ENCODE measurements at regions not wholly inside any gene's neighbourhood (a gene's known extent, or its start where the extent isn't known, plus 50 kb on each side); places are given as distances from the start of the nearest gene placed in this dataset.

- H3K9me3 ChIP-seq = no peaks in the 10 kb centered on the region
- no peaks in the 10 kb centered on the region for H3K36me3 ChIP-seq
- H3K4me1 ChIP-seq = no peaks in the 10 kb centered on the region
- H3K27me3 ChIP-seq = no peaks in the 10 kb centered on the region
- no peak for TF ChIP-seq CTCF (IDR thresholded peaks at IDR 0.05)
- no peak for TF ChIP-seq POLR2A (IDR thresholded peaks at IDR 0.05)
- no peak overlapping the region for H3K4me3 ChIP-seq
- 10 to 16% methylated on average over 1 of the region's 1 CpG for WGBS, 2 donors
- intact Hi-C loops (cut with DNase I) = no loop called here
- no peak overlapping the region for H3K27ac ChIP-seq
- no peak for DNase-seq
Measured at GRCh38 chr2:163312713-163313112, 423.1 kb downstream of the FIGN start.

- no peak for DNase-seq
- H3K36me3 ChIP-seq = no peaks in the 10 kb centered on the region
- no peaks in the 10 kb centered on the region for H3K27me3 ChIP-seq
- TF ChIP-seq CTCF (IDR thresholded peaks at IDR 0.05) (no peak), POLR2A (IDR thresholded peaks at IDR 0.05) (no peak)
- no peaks in the 10 kb centered on the region for H3K4me1 ChIP-seq
- no peak overlapping the region for H3K4me3 ChIP-seq
- no peak overlapping the region for H3K27ac ChIP-seq
- intact Hi-C loops (cut with DNase I) = no loop called here
- WGBS, 2 donors = 60 to 80% methylated on average over 2 of the region's 4 CpGs
- peaks cover 0 to 8% (median 0%) of the 10 kb centered on the region in 3 donors for H3K9me3 ChIP-seq
Measured at GRCh38 chr2:163306647-163307046, 429.2 kb downstream of the FIGN start.

DNA sequence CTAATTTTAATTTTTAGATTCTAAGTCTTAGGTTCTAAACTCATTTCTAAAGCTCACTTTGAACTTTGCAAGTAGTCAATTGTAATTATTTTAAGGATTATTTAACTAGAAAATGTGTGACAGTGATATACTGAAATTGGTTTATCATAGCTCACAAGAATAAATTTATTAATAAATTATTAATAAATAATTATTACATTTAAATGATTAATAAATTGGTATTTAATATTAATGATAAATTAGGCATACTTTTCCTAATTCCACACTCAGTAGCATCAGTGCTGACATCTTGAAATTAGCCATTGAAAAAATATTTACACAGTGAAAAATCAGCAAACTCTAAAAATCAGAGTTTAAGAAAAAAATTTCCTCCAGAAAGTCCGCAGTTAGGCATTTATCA is 433.7 kb downstream of the FIGN start:
- intact Hi-C loops (cut with DNase I) = no loop called here

GRCh38 chr2:163291790-163292189 is 444.0 kb downstream of the FIGN start:
- Histone ChIP-seq H3K4me1 (no peaks in the 10 kb centered on the region), H3K4me3 (no peak overlapping the region), H3K27ac (no peak overlapping the region), H3K36me3 (no peaks in the 10 kb centered on the region), H3K9me3 (no peaks in the 10 kb centered on the region), H3K27me3 (no peaks in the 10 kb centered on the region)
- no peak for DNase-seq
- intact Hi-C loops (cut with DNase I) = no loop called here
- 75 to 89% methylated on average over 6 of the region's 6 CpGs for WGBS, 2 donors
- TF ChIP-seq CTCF (IDR thresholded peaks at IDR 0.05) (no peak), POLR2A (IDR thresholded peaks at IDR 0.05) (no peak)

More for the DNA sequence above, 433.7 kb downstream of the FIGN start:
- no peaks in the 10 kb centered on the region for H3K4me1 ChIP-seq
- H3K4me3 ChIP-seq = no peak overlapping the region
- TF ChIP-seq CTCF (IDR thresholded peaks at IDR 0.05) (no peak), POLR2A (IDR thresholded peaks at IDR 0.05) (no peak)
- H3K36me3 ChIP-seq = no peaks in the 10 kb centered on the region
- DNase-seq = no peak
- H3K27me3 ChIP-seq = no peaks in the 10 kb centered on the region
- WGBS, 2 donors = 85 to 88% methylated on average over 1 of the region's 1 CpG
- no peak overlapping the region for H3K27ac ChIP-seq
- H3K9me3 ChIP-seq = peaks cover 0 to 7% (median 0%) of the 10 kb centered on the region in 3 donors

DNA sequence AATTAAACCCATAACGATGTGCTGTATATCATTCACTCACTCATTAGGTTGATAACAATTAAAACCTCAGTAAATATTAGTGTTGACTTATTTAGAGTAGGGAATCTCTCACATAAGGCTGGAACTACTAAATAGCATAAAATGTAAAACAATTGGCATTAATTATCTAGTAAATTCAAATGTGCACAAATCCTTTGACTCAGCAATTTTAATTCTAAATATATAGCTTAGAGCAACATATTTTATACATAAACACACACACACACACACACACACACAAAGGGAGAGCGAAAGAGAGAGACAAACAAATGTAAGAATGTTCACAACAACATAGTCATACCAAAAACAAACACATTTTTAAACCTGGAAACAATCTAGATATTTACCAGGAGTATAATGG is 443.1 kb upstream of the KCNH7 start:
- WGBS, 2 donors = 64 to 68% methylated on average over 2 of the region's 2 CpGs
- no peak for DNase-seq

More for the DNA sequence above, 443.1 kb upstream of the KCNH7 start:
- Histone ChIP-seq H3K9me3 (no peaks in the 10 kb centered on the region), H3K36me3 (no peaks in the 10 kb centered on the region), H3K4me1 (no peaks in the 10 kb centered on the region), H3K27me3 (no peaks in the 10 kb centered on the region), H3K4me3 (no peak overlapping the region), H3K27ac (no peak overlapping the region)
- TF ChIP-seq CTCF (IDR thresholded peaks at IDR 0.05) (no peak), POLR2A (IDR thresholded peaks at IDR 0.05) (no peak)
- intact Hi-C loops (cut with DNase I) = no loop called here

Measured in esophagus squamous epithelium (tissue), 5 donors.